GM21447 (cell line): ENCODE measurements at regions not wholly inside any gene's neighbourhood (a gene's known extent, or its start where the extent isn't known, plus 50 kb on each side); places are given as distances from the start of the nearest gene placed in this dataset.
"Not testable (repeated sequence)": the region's sequence is repeated elsewhere in the genome, so short reads cannot be mapped to it uniquely, and the experiment has no call there.

ENCODE experiments used
- ATAC-seq: cut with Tn5 transposase; IDR thresholded peaks from one replicate; pipeline ENCODE4 v1.9.1; 2021; ENCODE audit not compliant: unreplicated experiment

DNA sequence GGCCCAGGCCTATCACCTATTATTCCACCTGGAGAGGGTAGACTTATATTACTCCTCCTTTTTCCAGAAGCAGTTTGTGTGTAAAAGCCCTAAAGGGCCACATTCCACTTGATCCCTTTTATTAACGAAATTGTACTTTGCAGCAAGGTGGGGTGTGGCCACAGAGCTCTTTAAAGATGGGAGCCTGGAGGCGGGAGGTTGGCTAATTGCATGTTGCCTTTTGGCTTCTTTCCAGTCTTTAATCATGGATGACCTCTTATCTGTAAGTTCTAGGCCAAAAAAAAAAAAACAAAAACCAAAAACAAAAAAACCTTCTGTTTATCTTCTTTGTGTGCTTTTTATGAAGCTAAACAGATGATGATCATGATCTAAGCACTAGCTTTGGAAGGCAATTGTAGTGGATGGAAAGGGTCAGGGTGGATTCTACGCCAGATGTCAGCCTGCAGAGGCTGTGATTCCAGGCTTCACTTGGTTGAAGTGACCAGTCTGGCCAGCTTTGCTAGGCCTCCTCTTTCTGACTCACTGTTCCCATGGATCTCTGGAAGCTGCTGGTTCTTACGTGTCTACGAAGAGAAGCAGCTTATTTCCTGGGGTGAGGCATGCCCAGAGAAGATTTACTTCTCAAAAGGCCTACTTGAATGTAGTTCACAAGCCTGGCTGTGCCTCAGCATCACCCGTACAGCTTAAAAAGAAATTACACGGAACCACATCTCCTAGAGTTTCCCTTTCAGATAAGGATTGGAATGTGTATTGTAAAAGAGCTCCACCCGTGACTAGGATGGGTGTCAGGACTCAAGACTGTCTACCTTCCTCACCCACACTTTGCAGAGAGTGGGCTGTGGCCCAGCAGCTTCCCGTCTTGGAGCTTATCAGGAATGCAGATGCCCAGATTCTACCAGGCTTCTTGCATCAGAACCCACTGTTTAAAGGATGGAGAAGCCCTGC, 330.9 kb upstream of the C2CD4B start:
- no peak for ATAC-seq

DNA sequence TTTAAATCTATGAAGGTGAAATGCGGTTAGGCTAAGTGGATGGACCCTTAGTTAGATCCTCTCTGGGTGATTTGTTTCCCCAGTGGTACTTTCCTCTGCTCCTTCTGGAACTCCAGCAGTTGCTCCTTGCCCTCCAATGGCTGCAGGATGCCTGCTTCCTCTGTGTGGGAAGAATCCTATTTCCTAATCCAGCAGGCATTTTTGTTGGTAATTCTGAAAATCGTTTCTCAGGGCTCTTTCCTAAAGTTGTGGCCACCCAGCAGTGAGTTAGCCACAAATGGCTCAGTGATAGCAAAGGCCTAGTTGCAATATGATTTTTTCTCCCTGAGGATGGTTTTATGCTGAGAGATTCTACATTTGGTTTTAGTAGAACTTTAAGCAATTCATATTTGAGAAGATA, 332.3 kb upstream of the C2CD4B start:
- no peak for ATAC-seq

DNA sequence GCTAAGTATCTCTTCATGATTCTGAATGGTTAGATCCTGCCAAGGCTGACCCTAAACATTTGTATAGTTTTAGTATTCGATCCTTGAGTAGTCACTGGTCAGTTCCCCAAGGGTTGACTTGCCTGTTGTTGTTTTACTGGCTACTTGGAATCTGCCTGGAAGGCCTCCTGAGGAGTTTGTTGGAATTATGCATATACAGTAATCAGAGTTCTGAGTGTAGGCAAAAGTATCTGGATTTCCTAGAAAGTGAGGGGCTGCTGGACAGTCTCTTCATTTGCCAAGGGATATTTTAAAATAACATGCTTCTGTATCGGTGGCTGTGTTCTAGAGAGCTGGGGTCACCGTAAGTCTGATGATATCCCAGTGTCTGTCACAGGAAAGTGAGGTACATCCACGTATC, 333.2 kb upstream of the C2CD4B start:
- ATAC-seq = no peak

- no peak for ATAC-seq
Observed at GRCh38 chr15:62498712-62499111, 333.6 kb upstream of the C2CD4B start.

DNA sequence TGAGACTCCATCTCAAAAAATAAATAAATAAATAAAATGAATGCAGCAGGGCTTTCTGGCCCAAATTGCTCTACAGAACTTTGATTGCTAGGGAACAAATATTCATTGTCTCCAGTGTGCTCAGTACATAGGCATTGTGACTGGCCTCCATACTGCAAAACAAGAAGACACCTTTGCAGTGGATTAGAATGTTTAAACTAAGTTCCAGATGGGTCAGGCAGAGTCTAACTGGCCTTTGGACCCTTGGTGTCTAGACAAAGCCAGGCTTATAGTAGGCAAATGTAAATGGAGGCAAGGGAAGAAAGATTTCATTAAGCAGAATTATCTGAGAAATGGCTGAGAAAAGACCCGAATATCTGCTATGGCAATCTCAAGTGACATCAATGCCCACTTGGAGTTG, 335.2 kb upstream of the C2CD4B start:
- ATAC-seq = no peak

DNA sequence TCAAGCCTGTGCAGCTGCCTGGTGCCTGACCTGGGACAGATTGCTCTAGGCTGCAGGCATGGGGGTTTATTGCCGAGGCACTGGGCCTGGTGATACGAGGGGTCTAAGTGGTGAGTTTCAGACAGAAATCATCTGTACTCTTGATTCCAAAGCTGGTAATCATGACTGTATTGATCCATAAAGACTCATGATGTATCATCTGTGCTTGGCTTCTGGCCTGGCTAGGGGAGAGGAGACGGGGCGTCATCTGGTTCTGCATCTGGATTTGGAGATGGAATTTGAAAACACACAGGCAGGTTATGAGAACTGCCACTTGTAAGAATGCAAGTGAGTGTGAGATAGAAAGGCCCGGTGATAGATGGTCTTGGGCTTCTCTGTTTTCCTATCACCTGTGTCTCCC, 337.4 kb upstream of the C2CD4B start:
- ATAC-seq = no peak

GRCh38 chr15:62503451-62503850, 338.4 kb upstream of the C2CD4B start:
- no peak for ATAC-seq

DNA sequence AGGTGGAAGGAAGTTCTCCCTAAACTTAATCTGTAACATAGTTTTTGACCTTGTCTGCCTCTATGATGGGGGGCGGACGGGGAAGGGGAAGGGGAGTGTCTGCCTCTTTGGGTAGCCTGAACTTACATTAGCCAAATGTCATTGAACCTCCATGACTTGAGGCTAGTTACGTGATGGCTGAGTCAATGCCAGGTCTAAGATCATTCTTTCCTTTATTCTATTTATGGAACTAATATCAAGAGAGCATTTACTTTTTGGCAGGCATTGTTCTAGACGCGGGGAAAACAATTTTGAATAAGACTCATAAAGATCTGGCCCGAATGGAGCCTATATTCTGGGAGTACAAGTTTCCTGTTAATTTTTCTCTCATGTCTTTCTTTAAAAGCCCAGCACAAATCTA, 340.7 kb upstream of the C2CD4B start:
- no peak for ATAC-seq

- ATAC-seq = no peak
Observed at GRCh38 chr15:62506217-62506805, 341.2 kb upstream of the C2CD4B start.

- ATAC-seq = no peak
Observed at GRCh38 chr15:62509395-62509958, 344.4 kb upstream of the C2CD4B start.

- no peak for ATAC-seq
Observed at GRCh38 chr15:62510791-62511190, 345.7 kb upstream of the C2CD4B start.

DNA sequence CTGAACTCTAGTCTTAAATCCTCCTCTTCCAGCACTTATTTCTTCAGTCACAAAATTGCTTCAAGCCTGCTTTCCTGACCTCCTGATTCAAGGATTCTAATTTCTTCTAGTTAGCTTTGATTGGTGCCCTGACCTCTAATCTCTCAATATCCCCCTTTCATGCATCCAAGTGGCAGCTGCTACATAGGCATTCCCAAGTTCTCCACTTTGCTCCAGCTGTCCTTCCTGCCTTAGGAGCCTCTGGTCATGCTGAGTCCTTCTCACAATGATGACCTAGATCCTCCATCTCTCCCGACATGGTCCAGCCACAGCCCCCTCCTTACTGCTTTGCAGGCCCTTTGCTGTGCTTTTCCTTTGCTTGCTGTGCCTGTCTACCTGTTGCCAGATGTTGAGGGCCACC, 347.8 kb upstream of the C2CD4B start:
- ATAC-seq = no peak

- no peak for ATAC-seq
Observed at GRCh38 chr15:62513893-62514292, 348.8 kb upstream of the C2CD4B start.

GRCh38 chr15:62515696-62516395, 350.8 kb upstream of the C2CD4B start:
- ATAC-seq = no peak

DNA sequence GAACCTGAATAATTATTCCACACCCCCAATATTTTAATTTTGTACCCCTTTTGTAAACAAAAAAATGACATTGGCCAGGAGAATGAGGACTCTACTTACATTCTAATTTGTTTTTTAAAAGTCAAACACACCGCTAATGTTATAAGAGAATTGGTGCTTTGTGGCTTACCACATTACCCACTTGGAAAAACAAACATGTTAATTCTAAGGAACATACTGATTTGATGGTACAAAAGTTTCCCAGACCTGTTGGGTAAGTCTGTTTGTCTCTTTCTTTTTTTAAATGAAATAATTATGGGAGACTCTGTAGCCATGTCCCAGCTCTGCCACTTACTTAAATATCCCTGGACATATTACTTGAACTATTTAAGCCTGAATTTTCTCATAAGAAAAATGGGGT, 352.5 kb upstream of the C2CD4B start:
- ATAC-seq = no peak

DNA sequence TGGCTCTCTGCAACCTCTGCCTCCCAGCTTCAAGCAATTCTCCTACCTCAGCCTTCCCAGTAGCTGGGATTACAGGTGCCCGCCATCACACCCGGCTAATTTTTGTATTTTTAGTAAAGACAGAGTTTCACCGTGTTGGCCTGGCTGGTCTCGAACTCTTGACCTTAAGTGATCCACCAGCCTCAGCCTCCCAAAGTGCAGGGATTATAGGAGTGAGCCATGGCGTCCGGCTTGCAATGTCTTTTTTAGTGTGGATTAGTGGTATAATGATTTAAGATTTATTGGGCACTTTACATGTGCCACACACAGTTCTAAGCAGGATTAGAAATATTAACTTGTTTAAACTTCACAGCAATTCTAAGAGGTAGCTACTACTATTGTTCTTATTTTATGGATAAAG, 353.6 kb upstream of the C2CD4B start:
- not testable (repeated sequence) for ATAC-seq

GRCh38 chr15:62519900-62520299, 354.8 kb upstream of the C2CD4B start:
- ATAC-seq = no peak

DNA sequence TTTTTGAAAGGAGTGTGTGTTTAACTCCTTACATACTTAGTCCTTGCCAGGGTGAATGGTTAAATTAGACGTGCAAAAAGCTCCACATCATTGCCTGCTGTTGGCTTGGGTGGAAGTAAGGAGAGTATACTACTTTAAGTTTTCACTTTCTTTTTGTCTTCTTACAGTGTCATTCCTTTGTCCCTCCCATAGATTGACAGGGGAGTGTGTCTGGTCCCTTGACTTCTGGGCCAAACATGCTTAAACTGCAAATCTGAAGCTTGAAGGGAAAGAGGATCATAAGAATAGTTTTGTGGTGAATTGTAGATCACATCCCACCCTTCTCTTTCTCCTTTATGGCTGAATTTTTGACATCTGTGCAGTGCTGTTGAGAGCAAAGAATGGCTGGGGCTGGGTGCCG, 355.8 kb upstream of the C2CD4B start:
- no peak for ATAC-seq

GRCh38 chr15:62521396-62521795, 356.3 kb upstream of the C2CD4B start:
- no peak for ATAC-seq

- no peak for ATAC-seq
Observed at GRCh38 chr15:62524848-62525247, 359.8 kb upstream of the C2CD4B start.

DNA sequence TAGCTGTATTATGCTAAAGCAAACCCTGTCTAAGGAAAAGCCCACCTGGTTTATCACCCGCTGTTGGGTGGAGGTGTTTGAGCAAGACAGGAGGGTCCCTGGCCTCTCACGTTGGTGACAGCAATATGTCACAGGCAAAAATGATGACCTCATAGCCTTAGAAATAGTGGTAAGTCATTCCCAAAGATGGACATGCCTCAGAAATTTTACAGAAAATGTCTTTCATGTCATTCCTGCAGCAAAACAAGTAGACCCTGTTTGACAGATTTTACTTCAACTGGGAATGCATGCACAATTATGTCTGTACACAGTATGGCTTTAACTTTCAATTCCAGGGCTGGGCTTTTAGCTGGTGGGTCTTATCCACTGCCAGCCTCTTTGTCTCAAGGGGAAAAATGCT, 362.3 kb upstream of the C2CD4B start:
- ATAC-seq = no peak

DNA sequence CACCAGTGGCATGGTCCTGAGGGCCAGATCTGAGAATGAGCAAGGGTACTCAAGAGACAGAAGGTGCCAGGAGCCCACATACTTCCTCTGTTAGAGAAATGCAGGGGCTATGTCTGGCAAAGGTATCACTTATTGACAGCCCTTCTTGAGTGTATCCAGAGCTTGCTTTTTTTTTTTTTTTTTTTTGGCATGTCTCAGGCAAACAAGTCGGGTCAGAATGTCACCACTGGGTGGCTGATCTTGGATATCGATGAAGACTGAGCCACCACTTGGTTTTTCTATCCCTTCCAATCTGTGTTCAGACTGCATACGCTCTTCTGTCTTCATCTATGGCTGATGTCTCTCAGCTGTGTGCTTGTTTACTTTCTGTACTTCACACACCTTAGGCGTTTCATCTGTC, 363.4 kb upstream of the C2CD4B start:
- no peak for ATAC-seq
